HUDEP-2 (cell line): ENCODE measurements at regions not wholly inside any gene's neighbourhood (a gene's known extent, or its start where the extent isn't known, plus 50 kb on each side); places are given as distances from the start of the nearest gene placed in this dataset.
"Not testable (repeated sequence)": the region's sequence is repeated elsewhere in the genome, so short reads cannot be mapped to it uniquely, and the experiment has no call there.

ENCODE experiments used
- DNase-seq, 76 experiments: peaks; one replicate each; lab custom pipeline; 2025; ENCODE audit not compliant: unreplicated experiment in 76 of 76; lab: John Stamatoyannopoulos, UW

- no peak for DNase-seq
Measured at GRCh38 chr18:55996717-55997116, 408.7 kb upstream of the TCF4 start.

GRCh38 chr18:55990186-55990585, 402.2 kb upstream of the TCF4 start:
- DNase-seq: no peak

GRCh38 chr18:55988537-55988936, 400.5 kb upstream of the TCF4 start:
- DNase-seq: no peak

GRCh38 chr18:55983433-55983832, 395.4 kb upstream of the TCF4 start:
- no peak for DNase-seq

- DNase-seq: no peak
Measured at GRCh38 chr18:55982992-55983391, 395.0 kb upstream of the TCF4 start.

GRCh38 chr18:55981712-55982475, 393.9 kb upstream of the TCF4 start:
- DNase-seq: peak in 1 of 76 experiments; percentile 10

GRCh38 chr18:55974521-55974920, 386.5 kb upstream of the TCF4 start:
- DNase-seq: no peak

- DNase-seq: no peak
Measured at GRCh38 chr18:55968550-55968949, 380.6 kb upstream of the TCF4 start.

- no peak for DNase-seq
Measured at GRCh38 chr18:55967019-55967418, 379.0 kb upstream of the TCF4 start.

GRCh38 chr18:55964171-55964570, 376.2 kb upstream of the TCF4 start:
- no peak for DNase-seq

GRCh38 chr18:55953326-55953725, 365.3 kb upstream of the TCF4 start:
- no peak for DNase-seq

GRCh38 chr18:55951738-55952137, 363.7 kb upstream of the TCF4 start:
- not testable (repeated sequence) for DNase-seq

GRCh38 chr18:55950379-55951166, 362.6 kb upstream of the TCF4 start:
- DNase-seq: no peak

- DNase-seq: no peak
Measured at GRCh38 chr18:55934821-55935220, 346.8 kb upstream of the TCF4 start.

- peak in 2 of 76 experiments; percentile 8 to 29 for DNase-seq
Measured at GRCh38 chr18:55932675-55933074, 344.7 kb upstream of the TCF4 start.

- DNase-seq: no peak
Measured at GRCh38 chr18:55927831-55928230, 339.8 kb upstream of the TCF4 start.

- no peak for DNase-seq
Measured at GRCh38 chr18:55925772-55926171, 337.8 kb upstream of the TCF4 start.

- no peak for DNase-seq
Measured at GRCh38 chr18:55920063-55920462, 332.1 kb upstream of the TCF4 start.

- DNase-seq: no peak
Measured at GRCh38 chr18:55918444-55918843, 330.5 kb upstream of the TCF4 start.

- DNase-seq: no peak
Measured at GRCh38 chr18:55912919-55913318, 324.9 kb upstream of the TCF4 start.

- no peak for DNase-seq
Measured at GRCh38 chr18:55912071-55912470, 324.1 kb upstream of the TCF4 start.

GRCh38 chr18:55910296-55910695, 322.3 kb upstream of the TCF4 start:
- DNase-seq: no peak
